ENCODE measurements at regions not wholly inside any gene's neighbourhood (a gene's known extent, or its start where the extent isn't known, plus 50 kb on each side); places are given as distances from the start of the nearest gene placed in this dataset.

DNA sequence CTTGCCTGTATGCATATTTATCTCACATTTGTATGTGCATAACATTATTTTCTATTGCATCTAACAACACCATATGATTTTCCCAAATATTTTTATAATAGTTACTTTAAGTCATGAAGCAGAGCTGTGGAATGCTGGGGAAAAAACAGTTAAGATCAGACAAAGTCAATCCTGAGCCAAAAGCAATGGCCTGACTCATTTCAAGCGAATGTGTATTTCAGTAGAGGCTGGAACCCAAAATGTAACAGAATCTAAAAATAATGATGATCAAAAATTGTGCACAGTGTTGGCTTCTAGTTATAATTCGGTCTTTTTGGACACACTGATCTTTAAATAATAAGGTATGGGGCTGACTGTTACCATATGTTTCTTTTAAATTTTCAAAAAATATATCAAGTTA, 516.2 kb upstream of the ADGRL3 start:
- TF ChIP-seq CTCF (IDR thresholded peaks at IDR 0.05; ENCODE audit: extremely low read depth in 1 of 2, insufficient read depth in 1 of 2, low read depth in 1 of 2, low read length in 2 of 2), result no peak
- no peak for TF ChIP-seq MYC (IDR thresholded peaks at IDR 0.05; ENCODE audit: low read depth, low read length)
- no peak for TF ChIP-seq POLR2AphosphoS5 (IDR thresholded peaks at IDR 0.05; ENCODE audit: insufficient read depth, low read depth, low read length)
- no peak for TF ChIP-seq POLR2A (IDR thresholded peaks at IDR 0.05; ENCODE audit: low read depth, low read length)
- no peak for TF ChIP-seq EZH2 (IDR thresholded peaks at IDR 0.05; ENCODE audit: borderline replicate concordance, low read depth, low read length, severe bottlenecking)
- no peak for TF ChIP-seq GATA2 (IDR thresholded peaks at IDR 0.05; ENCODE audit: insufficient read depth, insufficient read length, low read depth, low read length)
- no peak for TF ChIP-seq MAX (IDR thresholded peaks at IDR 0.05; ENCODE audit: insufficient read depth, insufficient read length)
